A549 (cell line): ENCODE measurements at regions not wholly inside any gene's neighbourhood (a gene's known extent, or its start where the extent isn't known, plus 50 kb on each side); places are given as distances from the start of the nearest gene placed in this dataset.

Source experiments
- ATAC-seq, 2 experiments: fragments of 200-7000 bp in 1 of 2; fragments of >200 bp in 1 of 2; cut with Nextera tagmentation in 1 of 2; cut with Tn5 transposase in 1 of 2; 3 replicates each; pipeline versions ENCODE4 v1.8.0 to v1.9.1; 2018 to 2020; ENCODE audit warnings: mild to moderate bottlenecking in 1 of 2, moderate library complexity in 1 of 2
- CTCF ChIA-PET: fragments of 300-600 bp; sonication (Branson Sonifier 250); formaldehyde crosslinking; extraction: SDS; loops from one replicate; lab custom pipeline; 2021; ENCODE audit warnings: antibody characterized with exemption, inconsistent platforms; lab: Yijun Ruan, JAX
- POLR2A ChIA-PET: fragments of 350-600 bp; formaldehyde crosslinking; extraction: SDS; loops from one replicate; lab custom pipeline; 2021; ENCODE audit warnings: antibody characterized with exemption, inconsistent platforms; lab: Yijun Ruan, JAX
- DNase-seq, 2 experiments: peaks; one replicate each; pipeline versions ENCODE4 v3.0.0 to v3.0.0-alpha.2; 2011 to 2016; ENCODE audit warnings: low read depth in 1 of 2, low spot score in 1 of 2
- FAIRE-seq: peaks from 2 replicates; lab custom pipeline; 2011; peaks lifted over from hg19 to GRCh38; lab: Jason Lieb, UNC
- H3K27ac ChIP-seq, 2 experiments: fragments of >200 bp; sonication (Bioruptor Twin); formaldehyde crosslinking; 3 replicates each; pipeline ENCODE4 v1.5.1; 2016 to 2017
- H3K4me1 ChIP-seq: fragments of >200 bp; sonication (Bioruptor Twin); formaldehyde crosslinking; 3 replicates; pipeline ENCODE4 v1.6.1; 2016
- H3K4me2 ChIP-seq: fragments of >200 bp; sonication (Bioruptor Twin); formaldehyde crosslinking; 3 replicates; pipeline ENCODE4 v1.6.1; 2016
- H3K4me3 ChIP-seq: fragments of >200 bp; sonication (Bioruptor Twin); formaldehyde crosslinking; 3 replicates; pipeline ENCODE4 v1.5.1; 2016
- H3K9me3 ChIP-seq: fragments of >200 bp; sonication (Bioruptor Twin); formaldehyde crosslinking; 3 replicates; pipeline ENCODE4 v1.6.1; 2016
- CEBPB ChIP-seq, 2 experiments: fragments of >200 bp in 1 of 2; sonication (Bioruptor Twin) in 1 of 2; formaldehyde crosslinking in 1 of 2; IDR thresholded peaks; 2 replicates each; pipeline ENCODE4 v1.6.1; 2012 to 2016
- CHD2 ChIP-seq: fragments of 150-350 bp; IDR thresholded peaks from 2 replicates; pipeline ENCODE4 v1.6.1; 2014; ENCODE audit warnings: low read length; ENCODE audit not compliant: partially characterized antibody
- EHF ChIP-seq: fragments of 250-450 bp; sonication (Bioruptor Pico); IDR thresholded peaks from 2 replicates; pipeline ENCODE4 v1.5.0; 2020; ENCODE audit warnings: mild to moderate bottlenecking
- EP300 ChIP-seq, 2 experiments: fragments of >200 bp; sonication (Bioruptor Twin); formaldehyde crosslinking; IDR thresholded peaks; 2 replicates in 1 of 2; 3 replicates in 1 of 2; pipeline ENCODE4 v1.6.1; 2016 to 2017
- ESRRA ChIP-seq: fragments of 150-350 bp; IDR thresholded peaks from 2 replicates; pipeline ENCODE4 v1.6.1; 2014; ENCODE audit warnings: mild to moderate bottlenecking, low read length, borderline replicate concordance
- FOSB ChIP-seq: fragments of 250-450 bp; sonication (Bioruptor Pico); IDR thresholded peaks from 2 replicates; pipeline ENCODE4 v1.5.0; 2020; ENCODE audit warnings: mild to moderate bottlenecking, moderate library complexity
- FOSL2 ChIP-seq, 2 experiments: fragments of 450-650 bp in 1 of 2; fragments of >200 bp in 1 of 2; sonication (Bioruptor Twin) in 1 of 2; formaldehyde crosslinking; IDR thresholded peaks; 2 replicates each; pipeline versions ENCODE4 v1.5.0 to v1.6.1; 2016 to 2020; ENCODE audit warnings: mild to moderate bottlenecking in 1 of 2, moderate library complexity in 1 of 2
- GATA3 ChIP-seq: IDR thresholded peaks from 2 replicates; pipeline ENCODE4 v1.6.1; 2012; ENCODE audit warnings: borderline replicate concordance
- HDAC2 ChIP-seq: fragments of 200-600 bp; sonication (generic); IDR thresholded peaks from 2 replicates; pipeline ENCODE4 v1.6.1; 2016
- HOXB13 ChIP-seq: fragments of 250-450 bp; sonication (Bioruptor Pico); IDR thresholded peaks from 2 replicates; pipeline ENCODE4 v1.5.0; 2020; ENCODE audit warnings: low read depth, mild to moderate bottlenecking, moderate library complexity
- JUNB ChIP-seq: fragments of >200 bp; sonication (Bioruptor Twin); formaldehyde crosslinking; IDR thresholded peaks from 2 replicates; pipeline ENCODE4 v1.6.1; 2016
- KDM5A ChIP-seq: fragments of 200-600 bp; sonication (generic); IDR thresholded peaks from 2 replicates; pipeline ENCODE4 v1.6.1; 2016; ENCODE audit warnings: antibody characterized with exemption, mild to moderate bottlenecking
- MAFK ChIP-seq: fragments of 450-650 bp; IDR thresholded peaks from 2 replicates; pipeline ENCODE4 v1.6.1; 2014; ENCODE audit not compliant: partially characterized antibody
- MAZ ChIP-seq: fragments of 150-350 bp; IDR thresholded peaks from 2 replicates; pipeline ENCODE4 v1.6.1; 2014; ENCODE audit warnings: antibody characterized with exemption, low read depth, low read length, borderline replicate concordance
- MYC ChIP-seq: IDR thresholded peaks from 2 replicates; pipeline ENCODE4 v1.6.1; 2012; ENCODE audit warnings: mild to moderate bottlenecking, inconsistent platforms, low read length, improper control_type of control experiment, borderline replicate concordance
- NFE2L2 ChIP-seq: fragments of 150-350 bp; conservative IDR thresholded peaks from 2 replicates; pipeline ENCODE4 v1.6.1; 2014; ENCODE audit warnings: low read length
- POLR2A ChIP-seq: IDR thresholded peaks from 2 replicates; pipeline ENCODE4 v1.6.1; 2012; ENCODE audit warnings: mild to moderate bottlenecking, low read length
- RCOR1 ChIP-seq: fragments of 150-350 bp; IDR thresholded peaks from 2 replicates; pipeline ENCODE4 v1.6.1; 2014; ENCODE audit warnings: antibody characterized with exemption, low read length, low read depth
- RFX5 ChIP-seq: fragments of 450-650 bp; IDR thresholded peaks from 2 replicates; pipeline ENCODE4 v1.7.1; 2014; ENCODE audit warnings: antibody characterized with exemption, mild to moderate bottlenecking, moderate library complexity
- RNF2 ChIP-seq: fragments of 200-600 bp; sonication (generic); IDR thresholded peaks from 2 replicates; pipeline ENCODE4 v1.6.1; 2016; ENCODE audit warnings: low read depth, mild to moderate bottlenecking, antibody characterized with exemption, moderate library complexity, borderline replicate concordance
- ZC3H11A ChIP-seq: fragments of 450-650 bp; IDR thresholded peaks from 2 replicates; pipeline ENCODE4 v1.6.1; 2014; ENCODE audit warnings: antibody characterized with exemption, mild to moderate bottlenecking
- ZFP36 ChIP-seq: fragments of 450-650 bp; IDR thresholded peaks from 2 replicates; pipeline ENCODE4 v1.6.1; 2014; ENCODE audit warnings: borderline replicate concordance; ENCODE audit not compliant: partially characterized antibody
- ZSCAN20 ChIP-seq: fragments of 250-450 bp; sonication (Bioruptor Pico); IDR thresholded peaks from 2 replicates; pipeline ENCODE4 v1.8.0; 2022; ENCODE audit warnings: mild to moderate bottlenecking, moderate library complexity
- WGBS: methylation state at CpG from one replicate; pipeline ENCODE4 v1.1.6; 2017; ENCODE audit errors: missing lambda C conversion rate; 5-methylcytosine and 5-hydroxymethylcytosine counted together
- TF ChIP-seq, protein P1 (sequence below): IDR thresholded peaks from 2 replicates; pipeline ENCODE4 v1.6.1; 2012
- TF ChIP-seq, protein P2 (sequence below): fragments of 200-600 bp; sonication (generic); IDR thresholded peaks from 2 replicates; pipeline ENCODE4 v1.6.1; 2016; ENCODE audit warnings: antibody characterized with exemption, mild to moderate bottlenecking, moderate library complexity
- TF ChIP-seq, protein P3 (sequence below): fragments of >200 bp; sonication (Bioruptor Twin); formaldehyde crosslinking; IDR thresholded peaks from 3 replicates; pipeline ENCODE4 v1.6.1; 2016
- TF ChIP-seq, protein P4 (sequence below): fragments of 250-450 bp; sonication (Bioruptor Pico); IDR thresholded peaks from 2 replicates; pipeline ENCODE4 v1.5.0; 2021; ENCODE audit warnings: mild to moderate bottlenecking, moderate library complexity, borderline replicate concordance
- TF ChIP-seq, protein P5 (sequence below): fragments of >200 bp; sonication (Bioruptor Twin); formaldehyde crosslinking; IDR thresholded peaks from 2 replicates; pipeline ENCODE4 v1.6.1; 2016
- TF ChIP-seq, protein P6 (sequence below): fragments of 450-650 bp; IDR thresholded peaks from 2 replicates; pipeline ENCODE4 v1.6.1; 2014; ENCODE audit warnings: antibody characterized with exemption

DNA sequence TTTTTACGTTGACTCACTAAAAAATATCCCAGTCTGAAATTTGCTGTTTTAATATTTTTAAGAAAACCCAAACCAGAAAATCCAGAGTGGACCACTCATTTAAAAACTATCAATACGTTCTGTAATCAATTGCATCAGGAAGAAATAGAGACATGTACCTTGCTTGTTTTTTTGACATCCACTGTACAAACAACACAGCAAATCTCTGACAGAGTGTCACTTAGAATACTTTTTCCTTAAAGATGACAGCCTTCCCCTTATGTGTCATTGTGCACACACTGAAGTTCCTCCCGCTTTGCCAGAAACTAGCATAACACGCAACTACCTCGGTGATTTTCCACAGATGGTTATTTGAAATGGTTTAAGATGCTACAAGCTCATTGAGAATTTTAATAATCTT lies 321.7 kb upstream of the PFKP start:
- ChIA-PET CTCF (interaction anchor here (0.6 to 1.0 kb wide), 2 partner anchors 11 to 54 kb away, joined by 3 read pairs; no protein-coding TSS in a partner anchor), POLR2A (no interaction called here)
- ATAC-seq: no peak
- FAIRE-seq: no peak
- Histone ChIP-seq H3K4me1 (no peaks in the 10 kb centered on the region), H3K9me3 (no peaks in the 10 kb centered on the region), H3K4me2 (no peak overlapping the region), H3K4me3 (no peak overlapping the region), H3K27ac (no peak overlapping the region)
- no peak for DNase-seq
- WGBS: 18% methylated on average over 5 of the region's 5 CpGs
- TF ChIP-seq, protein P1, sequence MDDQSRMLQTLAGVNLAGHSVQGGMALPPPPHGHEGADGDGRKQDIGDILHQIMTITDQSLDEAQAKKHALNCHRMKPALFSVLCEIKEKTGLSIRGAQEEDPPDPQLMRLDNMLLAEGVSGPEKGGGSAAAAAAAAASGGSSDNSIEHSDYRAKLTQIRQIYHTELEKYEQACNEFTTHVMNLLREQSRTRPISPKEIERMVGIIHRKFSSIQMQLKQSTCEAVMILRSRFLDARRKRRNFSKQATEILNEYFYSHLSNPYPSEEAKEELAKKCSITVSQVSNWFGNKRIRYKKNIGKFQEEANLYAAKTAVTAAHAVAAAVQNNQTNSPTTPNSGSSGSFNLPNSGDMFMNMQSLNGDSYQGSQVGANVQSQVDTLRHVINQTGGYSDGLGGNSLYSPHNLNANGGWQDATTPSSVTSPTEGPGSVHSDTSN: no peak
- TF ChIP-seq JUNB (no peak), MAFK (no peak), POLR2A (no peak), CHD2 (no peak), HOXB13 (CRISPR knock-in tag) (no peak), KDM5A (no peak), EHF (CRISPR knock-in tag) (no peak), ESRRA (no peak), CEBPB (IDR thresholded peaks at IDR 0.05) (no peak), FOSB (no peak), EP300 (IDR thresholded peaks at IDR 0.05) (no peak), RFX5 (no peak), FOSL2 (IDR thresholded peaks at IDR 0.05) (no peak), FOSL2 (CRISPR knock-in tag; IDR thresholded peaks at IDR 0.05) (no peak), RCOR1 (no peak)
- TF ChIP-seq, protein P2, sequence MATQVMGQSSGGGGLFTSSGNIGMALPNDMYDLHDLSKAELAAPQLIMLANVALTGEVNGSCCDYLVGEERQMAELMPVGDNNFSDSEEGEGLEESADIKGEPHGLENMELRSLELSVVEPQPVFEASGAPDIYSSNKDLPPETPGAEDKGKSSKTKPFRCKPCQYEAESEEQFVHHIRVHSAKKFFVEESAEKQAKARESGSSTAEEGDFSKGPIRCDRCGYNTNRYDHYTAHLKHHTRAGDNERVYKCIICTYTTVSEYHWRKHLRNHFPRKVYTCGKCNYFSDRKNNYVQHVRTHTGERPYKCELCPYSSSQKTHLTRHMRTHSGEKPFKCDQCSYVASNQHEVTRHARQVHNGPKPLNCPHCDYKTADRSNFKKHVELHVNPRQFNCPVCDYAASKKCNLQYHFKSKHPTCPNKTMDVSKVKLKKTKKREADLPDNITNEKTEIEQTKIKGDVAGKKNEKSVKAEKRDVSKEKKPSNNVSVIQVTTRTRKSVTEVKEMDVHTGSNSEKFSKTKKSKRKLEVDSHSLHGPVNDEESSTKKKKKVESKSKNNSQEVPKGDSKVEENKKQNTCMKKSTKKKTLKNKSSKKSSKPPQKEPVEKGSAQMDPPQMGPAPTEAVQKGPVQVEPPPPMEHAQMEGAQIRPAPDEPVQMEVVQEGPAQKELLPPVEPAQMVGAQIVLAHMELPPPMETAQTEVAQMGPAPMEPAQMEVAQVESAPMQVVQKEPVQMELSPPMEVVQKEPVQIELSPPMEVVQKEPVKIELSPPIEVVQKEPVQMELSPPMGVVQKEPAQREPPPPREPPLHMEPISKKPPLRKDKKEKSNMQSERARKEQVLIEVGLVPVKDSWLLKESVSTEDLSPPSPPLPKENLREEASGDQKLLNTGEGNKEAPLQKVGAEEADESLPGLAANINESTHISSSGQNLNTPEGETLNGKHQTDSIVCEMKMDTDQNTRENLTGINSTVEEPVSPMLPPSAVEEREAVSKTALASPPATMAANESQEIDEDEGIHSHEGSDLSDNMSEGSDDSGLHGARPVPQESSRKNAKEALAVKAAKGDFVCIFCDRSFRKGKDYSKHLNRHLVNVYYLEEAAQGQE: no peak
- TF ChIP-seq, protein P3, sequence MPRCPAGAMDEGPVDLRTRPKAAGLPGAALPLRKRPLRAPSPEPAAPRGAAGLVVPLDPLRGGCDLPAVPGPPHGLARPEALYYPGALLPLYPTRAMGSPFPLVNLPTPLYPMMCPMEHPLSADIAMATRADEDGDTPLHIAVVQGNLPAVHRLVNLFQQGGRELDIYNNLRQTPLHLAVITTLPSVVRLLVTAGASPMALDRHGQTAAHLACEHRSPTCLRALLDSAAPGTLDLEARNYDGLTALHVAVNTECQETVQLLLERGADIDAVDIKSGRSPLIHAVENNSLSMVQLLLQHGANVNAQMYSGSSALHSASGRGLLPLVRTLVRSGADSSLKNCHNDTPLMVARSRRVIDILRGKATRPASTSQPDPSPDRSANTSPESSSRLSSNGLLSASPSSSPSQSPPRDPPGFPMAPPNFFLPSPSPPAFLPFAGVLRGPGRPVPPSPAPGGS: no peak

DNA sequence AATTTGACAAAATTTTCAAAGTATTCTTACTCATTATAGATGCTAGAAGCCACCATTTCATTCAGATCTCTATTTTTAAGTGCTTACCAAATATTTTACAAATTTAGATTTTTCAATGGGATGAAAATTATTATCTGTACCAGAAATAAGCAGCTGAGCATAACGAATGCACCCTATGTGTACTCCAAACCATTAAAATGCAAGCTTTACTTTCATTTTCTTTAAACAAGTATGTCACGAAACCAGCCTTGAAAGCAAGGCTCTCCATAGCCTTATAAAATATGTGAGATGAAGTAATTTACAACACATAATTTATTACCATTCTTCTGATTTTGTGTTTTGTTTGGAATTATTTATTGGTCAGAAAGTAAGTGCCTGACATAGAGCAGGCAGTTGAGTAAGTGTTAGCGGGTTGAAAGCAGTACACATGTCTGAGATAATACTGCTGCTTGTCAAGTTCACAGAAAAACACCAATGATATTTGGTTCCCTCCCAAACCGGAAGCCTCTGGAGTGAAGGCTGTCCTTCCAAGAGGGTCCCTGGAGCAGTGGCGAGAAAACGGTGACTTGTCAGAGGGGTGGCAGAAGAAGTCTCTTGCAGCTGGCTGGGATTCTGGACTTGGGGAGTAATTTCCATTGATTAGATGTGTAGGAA lies 322.7 kb upstream of the PFKP start:
- no peak for DNase-seq
- ChIA-PET POLR2A (no interaction called here), CTCF (interaction anchor here (0.6 kb wide), 1 partner anchor 15 kb away, joined by 4 read pairs; no protein-coding TSS in a partner anchor)
- no peaks in the 10 kb centered on the region for H3K4me1 ChIP-seq
- no peak overlapping the region for H3K27ac ChIP-seq
- no peak overlapping the region for H3K4me3 ChIP-seq
- H3K9me3 ChIP-seq: no peaks in the 10 kb centered on the region
- ATAC-seq: no peak
- 24% methylated on average over 6 of the region's 6 CpGs for WGBS
- H3K4me2 ChIP-seq: peak overlapping the region; percentile 42
- FAIRE-seq: no peak
- TF ChIP-seq ZC3H11A (no peak), ZFP36 (no peak), MAZ (no peak), NFE2L2 (no peak), HDAC2 (no peak), ESRRA (no peak), GATA3 (no peak), MYC (no peak), RNF2 (no peak), ZSCAN20 (no peak), JUNB (no peak), FOSL2 (IDR thresholded peaks at IDR 0.05) (no peak), FOSL2 (CRISPR knock-in tag; IDR thresholded peaks at IDR 0.05) (no peak)
- TF ChIP-seq, protein P4, sequence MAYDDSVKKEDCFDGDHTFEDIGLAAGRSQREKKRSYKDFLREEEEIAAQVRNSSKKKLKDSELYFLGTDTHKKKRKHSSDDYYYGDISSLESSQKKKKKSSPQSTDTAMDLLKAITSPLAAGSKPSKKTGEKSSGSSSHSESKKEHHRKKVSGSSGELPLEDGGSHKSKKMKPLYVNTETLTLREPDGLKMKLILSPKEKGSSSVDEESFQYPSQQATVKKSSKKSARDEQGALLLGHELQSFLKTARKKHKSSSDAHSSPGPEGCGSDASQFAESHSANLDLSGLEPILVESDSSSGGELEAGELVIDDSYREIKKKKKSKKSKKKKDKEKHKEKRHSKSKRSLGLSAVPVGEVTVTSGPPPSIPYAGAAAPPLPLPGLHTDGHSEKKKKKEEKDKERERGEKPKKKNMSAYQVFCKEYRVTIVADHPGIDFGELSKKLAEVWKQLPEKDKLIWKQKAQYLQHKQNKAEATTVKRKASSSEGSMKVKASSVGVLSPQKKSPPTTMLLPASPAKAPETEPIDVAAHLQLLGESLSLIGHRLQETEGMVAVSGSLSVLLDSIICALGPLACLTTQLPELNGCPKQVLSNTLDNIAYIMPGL (CRISPR knock-in tag): no peak
- TF ChIP-seq, protein P5, sequence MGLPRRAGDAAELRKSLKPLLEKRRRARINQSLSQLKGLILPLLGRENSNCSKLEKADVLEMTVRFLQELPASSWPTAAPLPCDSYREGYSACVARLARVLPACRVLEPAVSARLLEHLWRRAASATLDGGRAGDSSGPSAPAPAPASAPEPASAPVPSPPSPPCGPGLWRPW: no peak
- TF ChIP-seq, protein P6, sequence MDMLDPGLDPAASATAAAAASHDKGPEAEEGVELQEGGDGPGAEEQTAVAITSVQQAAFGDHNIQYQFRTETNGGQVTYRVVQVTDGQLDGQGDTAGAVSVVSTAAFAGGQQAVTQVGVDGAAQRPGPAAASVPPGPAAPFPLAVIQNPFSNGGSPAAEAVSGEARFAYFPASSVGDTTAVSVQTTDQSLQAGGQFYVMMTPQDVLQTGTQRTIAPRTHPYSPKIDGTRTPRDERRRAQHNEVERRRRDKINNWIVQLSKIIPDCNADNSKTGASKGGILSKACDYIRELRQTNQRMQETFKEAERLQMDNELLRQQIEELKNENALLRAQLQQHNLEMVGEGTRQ: no peak
